Activated naive CD4-positive, alpha-beta T cell treated with anti-CD3 and anti-CD28 coated beads for 36 hours (primary cell): ENCODE measurements at regions not wholly inside any gene's neighbourhood (a gene's known extent, or its start where the extent isn't known, plus 50 kb on each side); places are given as distances from the start of the nearest gene placed in this dataset.
"Not testable (repeated sequence)": the region's sequence is repeated elsewhere in the genome, so short reads cannot be mapped to it uniquely, and the experiment has no call there.

ENCODE experiments used
- CTCF ChIA-PET: fragments of 350-600 bp; sonication (Branson Sonifier 250); formaldehyde crosslinking; loops from one replicate; lab custom pipeline; 2021; ENCODE audit warnings: antibody characterized with exemption; lab: Charles Lee
- DNase-seq: peaks from one replicate; pipeline ENCODE4 v3.0.0-alpha.2; 2020
- H3K27ac Mint-ChIP-seq: one replicate; pipeline ENCODE4 v1.8.0; 2021; ENCODE audit warnings: mild to moderate bottlenecking, mixed read lengths
- H3K27me3 Mint-ChIP-seq: one replicate; pipeline ENCODE4 v1.8.0; 2021; ENCODE audit warnings: low read depth, mixed read lengths
- H3K36me3 Mint-ChIP-seq: one replicate; pipeline ENCODE4 v1.8.0; 2021; ENCODE audit warnings: low read depth, mixed read lengths
- H3K4me1 Mint-ChIP-seq: one replicate; pipeline ENCODE4 v1.8.0; 2021; ENCODE audit warnings: low read depth, mixed read lengths
- H3K4me3 Mint-ChIP-seq: one replicate; pipeline ENCODE4 v1.8.0; 2021; ENCODE audit warnings: mild to moderate bottlenecking, moderate library complexity, mixed read lengths
- H3K9me3 Mint-ChIP-seq: one replicate; pipeline ENCODE4 v1.8.0; 2021; ENCODE audit warnings: mixed read lengths
- intact Hi-C: fragments of 100-400 bp; cut with micrococcal nuclease; formaldehyde crosslinking; loops from one replicate; pipeline ENCODE4 v1.15.1; 2023

DNA sequence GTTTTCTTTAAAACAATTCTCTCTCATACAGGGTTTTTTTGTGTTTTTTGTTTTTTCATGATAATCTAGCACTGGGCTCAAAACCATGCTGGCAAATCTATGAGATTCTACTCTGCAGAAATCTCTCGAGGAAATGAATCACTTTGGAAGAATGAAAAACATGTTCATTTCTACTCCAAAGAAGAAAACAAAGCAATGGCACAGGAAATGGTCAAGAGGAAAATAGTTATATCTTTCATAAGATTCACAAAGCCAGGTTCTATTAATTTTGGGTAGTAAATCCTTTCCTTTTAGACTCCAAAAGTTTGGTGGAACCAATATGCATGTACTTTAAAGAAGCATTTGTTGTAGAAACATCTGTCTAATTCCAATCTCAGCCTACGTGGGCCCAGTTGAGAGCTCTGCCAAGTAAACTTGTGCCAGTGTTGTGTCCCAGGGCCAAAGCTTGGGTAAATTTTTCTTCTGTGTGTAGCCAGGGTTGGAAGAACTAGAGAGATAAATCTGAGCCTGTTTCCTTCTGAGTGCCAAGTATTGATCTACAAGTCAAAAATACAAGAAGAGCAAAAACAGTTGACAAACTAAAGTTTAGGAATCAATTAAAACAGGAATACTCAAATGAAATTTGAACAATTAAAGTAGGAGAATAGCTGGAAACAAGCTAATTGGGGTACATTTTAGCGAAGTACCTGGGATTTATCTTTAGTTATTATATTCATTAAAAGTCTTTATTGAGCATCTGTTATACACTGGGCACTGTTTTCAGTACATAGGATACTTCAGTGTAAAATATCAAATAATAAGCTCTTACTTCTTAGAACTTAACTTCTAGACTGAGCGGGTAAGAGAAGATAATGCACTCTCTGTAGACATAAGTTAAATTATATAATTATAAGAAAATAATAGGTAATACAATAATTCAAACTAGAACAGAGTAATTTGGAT lies 657.5 kb upstream of the NECTIN3 start:
- intact Hi-C loops = no loop called here
- no peak for DNase-seq
- Mint-ChIP-seq H3K27me3 (peaks cover 5% of the 10 kb centered on the region), H3K9me3 (no peaks in the 10 kb centered on the region), H3K27ac (no peak overlapping the region), H3K4me3 (no peak overlapping the region), H3K36me3 (no peaks in the 10 kb centered on the region), H3K4me1 (no peaks in the 10 kb centered on the region)
- CTCF ChIA-PET = no interaction called here

DNA sequence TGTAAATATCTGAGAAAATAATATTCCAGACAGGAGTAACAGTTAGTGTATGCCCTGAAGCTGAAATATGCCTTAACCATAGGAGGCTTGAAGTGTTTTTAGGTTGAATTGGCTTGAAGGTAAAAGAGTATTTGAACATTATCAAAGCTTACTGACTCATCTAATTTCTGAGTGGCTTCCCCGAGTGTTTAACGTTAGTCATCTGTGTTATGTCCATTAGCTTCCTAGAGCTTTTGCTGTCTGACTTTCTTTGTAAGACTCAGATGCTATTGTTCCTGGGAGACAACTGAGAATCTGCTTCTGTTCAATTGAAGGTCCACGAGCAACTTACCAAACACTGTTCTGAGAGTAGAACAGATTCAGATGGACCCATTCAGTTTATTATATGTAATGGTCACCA lies 656.8 kb upstream of the NECTIN3 start:
- H3K36me3 Mint-ChIP-seq = no peaks in the 10 kb centered on the region
- intact Hi-C loops = no loop called here
- H3K27ac Mint-ChIP-seq = no peak overlapping the region
- DNase-seq = no peak
- CTCF ChIA-PET = no interaction called here
- H3K27me3 Mint-ChIP-seq = peaks cover 5% of the 10 kb centered on the region
- no peaks in the 10 kb centered on the region for H3K9me3 Mint-ChIP-seq
- no peaks in the 10 kb centered on the region for H3K4me1 Mint-ChIP-seq
- H3K4me3 Mint-ChIP-seq = no peak overlapping the region

DNA sequence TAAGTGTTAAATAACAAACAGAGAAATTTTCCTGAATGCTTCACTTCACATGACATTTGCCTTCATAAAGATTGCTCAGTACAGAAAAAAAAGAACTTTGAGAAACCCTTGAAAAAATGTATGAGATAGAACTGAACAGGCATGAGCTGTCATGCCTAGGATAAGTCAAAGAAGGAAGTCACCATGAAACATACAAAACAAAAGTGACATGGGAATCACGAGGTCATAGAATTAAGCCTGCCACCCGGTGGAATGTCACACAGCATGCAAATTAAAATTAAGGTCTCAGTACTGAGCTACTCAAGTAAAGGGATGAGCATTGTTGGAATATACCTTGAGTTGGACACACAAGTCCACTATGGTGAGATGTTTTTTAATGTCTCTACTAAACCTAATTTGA lies 652.5 kb upstream of the NECTIN3 start:
- intact Hi-C loops = no loop called here
- H3K36me3 Mint-ChIP-seq = no peaks in the 10 kb centered on the region
- H3K27ac Mint-ChIP-seq = no peak overlapping the region
- peak; percentile 4 for DNase-seq
- no peaks in the 10 kb centered on the region for H3K4me1 Mint-ChIP-seq
- peaks cover 4% of the 10 kb centered on the region for H3K27me3 Mint-ChIP-seq
- H3K4me3 Mint-ChIP-seq = no peak overlapping the region
- H3K9me3 Mint-ChIP-seq = no peaks in the 10 kb centered on the region
- CTCF ChIA-PET = interaction anchor here (0.7 kb wide), 1 partner anchor 397 kb away, joined by 3 read pairs; no protein-coding TSS in a partner anchor

DNA sequence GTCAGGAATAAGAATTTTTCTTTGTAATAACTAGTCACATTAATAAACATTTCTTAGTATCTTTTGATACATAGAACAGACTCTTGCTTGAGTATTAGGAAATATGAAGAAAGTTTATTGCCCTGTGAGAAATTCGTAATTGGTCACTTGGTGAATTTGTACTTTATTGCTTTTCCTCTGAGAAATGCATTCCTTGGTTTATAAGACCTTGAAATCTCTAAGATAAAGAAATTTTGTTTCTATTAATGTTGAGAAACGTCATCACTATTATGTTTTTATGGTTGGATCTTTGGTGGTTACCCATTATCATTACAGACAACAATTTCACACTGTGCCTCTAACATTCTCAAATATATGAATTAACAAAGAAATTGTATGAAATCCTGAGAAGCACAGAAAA lies 652.0 kb upstream of the NECTIN3 start:
- Mint-ChIP-seq H3K27ac (no peak overlapping the region), H3K36me3 (no peaks in the 10 kb centered on the region), H3K9me3 (no peaks in the 10 kb centered on the region), H3K4me1 (no peaks in the 10 kb centered on the region), H3K4me3 (no peak overlapping the region), H3K27me3 (peaks cover 2% of the 10 kb centered on the region)
- intact Hi-C loops = no loop called here
- DNase-seq = no peak
- CTCF ChIA-PET = no interaction called here

DNA sequence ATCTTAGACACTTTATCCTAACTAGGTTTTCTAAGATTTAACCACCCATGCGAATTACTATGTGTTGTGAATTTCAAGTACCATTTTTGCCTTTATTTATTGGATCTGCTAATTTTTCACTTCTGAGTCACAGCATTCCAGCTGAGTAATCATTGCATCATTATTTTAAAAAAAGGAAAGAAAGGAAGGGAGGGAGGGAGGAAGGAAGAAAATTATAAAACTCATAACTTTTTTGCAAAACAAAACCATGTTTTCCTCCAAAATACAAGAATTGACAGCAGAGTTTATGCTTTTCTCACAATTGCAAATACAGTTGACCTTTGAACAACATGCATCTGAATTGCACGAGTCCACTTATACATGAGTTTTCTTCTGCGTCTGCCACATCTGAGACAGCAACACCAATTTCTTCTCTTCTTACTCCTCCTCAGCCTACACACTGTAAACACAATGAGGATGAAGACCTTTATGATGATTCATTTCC lies 651.4 kb upstream of the NECTIN3 start:
- H3K4me3 Mint-ChIP-seq = no peak overlapping the region
- intact Hi-C loops = no loop called here
- CTCF ChIA-PET = no interaction called here
- no peaks in the 10 kb centered on the region for H3K9me3 Mint-ChIP-seq
- no peak for DNase-seq
- H3K27me3 Mint-ChIP-seq = peaks cover 1% of the 10 kb centered on the region
- no peaks in the 10 kb centered on the region for H3K4me1 Mint-ChIP-seq
- H3K36me3 Mint-ChIP-seq = no peaks in the 10 kb centered on the region
- H3K27ac Mint-ChIP-seq = no peak overlapping the region

DNA sequence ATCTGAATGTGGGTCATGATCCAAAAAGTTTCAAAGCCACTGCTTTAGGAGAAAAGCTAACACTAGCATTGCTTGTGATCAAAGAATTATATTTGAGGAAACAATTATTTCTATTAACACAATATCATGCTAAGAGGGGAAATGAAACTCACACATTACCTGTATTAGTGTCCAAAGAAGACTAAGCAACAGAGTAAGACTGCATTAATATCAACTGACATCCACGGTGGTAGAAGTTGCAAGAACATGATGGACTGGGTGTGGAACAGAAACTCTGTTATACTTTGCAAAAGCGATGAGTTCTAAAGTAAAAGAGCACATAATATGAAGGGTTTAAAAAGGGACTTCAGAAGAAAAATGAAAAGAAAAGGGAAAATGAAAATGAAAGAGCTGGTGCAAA lies 648.3 kb upstream of the NECTIN3 start:
- no peak overlapping the region for H3K4me3 Mint-ChIP-seq
- no peaks in the 10 kb centered on the region for H3K4me1 Mint-ChIP-seq
- H3K36me3 Mint-ChIP-seq = no peaks in the 10 kb centered on the region
- intact Hi-C loops = no loop called here
- no peak overlapping the region for H3K27ac Mint-ChIP-seq
- no peak for DNase-seq
- no peaks in the 10 kb centered on the region for H3K27me3 Mint-ChIP-seq
- H3K9me3 Mint-ChIP-seq = no peaks in the 10 kb centered on the region
- CTCF ChIA-PET = no interaction called here

DNA sequence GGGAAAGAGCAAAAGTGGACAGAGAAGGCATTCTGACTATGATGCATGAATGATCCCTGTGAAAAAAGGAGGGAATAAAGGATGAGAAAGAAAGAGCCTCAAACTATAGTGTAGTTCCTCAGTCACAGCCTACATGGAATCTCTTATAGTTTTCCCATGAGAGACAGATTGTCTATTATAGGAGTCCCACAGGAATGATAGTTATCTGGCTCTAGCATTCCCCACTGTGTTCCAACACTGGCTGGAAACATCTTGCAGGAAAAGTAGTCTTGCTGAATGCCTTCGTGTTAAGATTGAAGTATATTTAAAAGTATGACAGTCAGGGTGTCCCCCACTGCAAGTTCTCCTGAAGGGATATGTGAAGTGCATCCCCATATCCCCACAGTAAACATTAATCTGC lies 641.5 kb upstream of the NECTIN3 start:
- H3K27me3 Mint-ChIP-seq = peaks cover 3% of the 10 kb centered on the region
- no peak for DNase-seq
- intact Hi-C loops = no loop called here
- no peaks in the 10 kb centered on the region for H3K4me1 Mint-ChIP-seq
- no peaks in the 10 kb centered on the region for H3K36me3 Mint-ChIP-seq
- no peak overlapping the region for H3K4me3 Mint-ChIP-seq
- no peak overlapping the region for H3K27ac Mint-ChIP-seq
- CTCF ChIA-PET = no interaction called here
- no peaks in the 10 kb centered on the region for H3K9me3 Mint-ChIP-seq

DNA sequence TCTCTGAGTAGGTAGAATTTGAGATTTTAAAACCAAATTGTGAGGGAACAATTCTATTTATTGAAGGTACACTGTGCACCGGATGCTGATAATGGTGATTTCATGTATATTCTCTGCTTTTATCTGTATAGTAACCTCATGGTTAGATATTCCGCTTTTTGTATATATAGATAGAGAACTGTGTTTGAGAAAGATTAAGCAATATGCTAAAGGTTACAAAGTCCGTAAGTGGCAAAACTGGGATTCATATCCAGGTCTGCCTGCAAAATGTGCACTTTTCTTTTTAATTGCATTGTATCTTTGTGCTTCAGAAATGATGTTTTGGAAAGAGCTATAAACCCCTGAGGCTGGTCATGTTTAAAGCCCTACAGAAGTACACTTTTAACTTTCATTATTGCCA lies 635.4 kb upstream of the NECTIN3 start:
- Mint-ChIP-seq H3K27me3 (peaks cover 9% of the 10 kb centered on the region), H3K9me3 (no peaks in the 10 kb centered on the region), H3K4me3 (no peak overlapping the region), H3K4me1 (no peaks in the 10 kb centered on the region), H3K36me3 (no peaks in the 10 kb centered on the region), H3K27ac (no peak overlapping the region)
- CTCF ChIA-PET = no interaction called here
- DNase-seq = no peak
- intact Hi-C loops = no loop called here

DNA sequence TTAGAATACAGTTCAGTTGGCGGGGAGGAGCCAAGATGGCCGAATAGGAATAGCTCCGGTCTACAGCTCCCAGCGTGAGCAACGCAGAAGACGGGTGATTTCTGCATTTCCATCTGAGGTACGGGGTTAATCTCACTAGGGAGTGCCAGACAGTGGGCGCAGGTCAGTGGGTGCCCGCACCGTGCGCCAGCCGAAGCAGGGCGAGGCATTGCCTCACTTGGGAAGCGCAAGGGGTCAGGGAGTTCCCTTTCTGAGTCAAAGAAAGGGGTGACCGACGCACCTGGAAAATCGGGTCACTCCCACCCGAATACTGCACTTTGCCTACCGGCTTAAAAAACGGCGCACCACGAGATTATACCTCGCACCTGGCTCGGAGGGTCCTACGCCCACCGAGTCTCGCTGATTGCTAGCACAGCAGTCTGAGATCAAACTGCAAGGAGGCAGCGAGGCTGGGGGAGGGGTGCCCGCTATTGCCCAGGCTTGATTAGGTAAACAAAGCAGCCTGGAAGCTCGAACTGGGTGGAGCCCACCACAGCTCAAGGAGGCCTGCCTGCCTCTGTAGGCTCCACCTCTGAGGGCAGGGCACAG lies 631.5 kb upstream of the NECTIN3 start:
- not testable (repeated sequence) for H3K4me3 Mint-ChIP-seq

DNA sequence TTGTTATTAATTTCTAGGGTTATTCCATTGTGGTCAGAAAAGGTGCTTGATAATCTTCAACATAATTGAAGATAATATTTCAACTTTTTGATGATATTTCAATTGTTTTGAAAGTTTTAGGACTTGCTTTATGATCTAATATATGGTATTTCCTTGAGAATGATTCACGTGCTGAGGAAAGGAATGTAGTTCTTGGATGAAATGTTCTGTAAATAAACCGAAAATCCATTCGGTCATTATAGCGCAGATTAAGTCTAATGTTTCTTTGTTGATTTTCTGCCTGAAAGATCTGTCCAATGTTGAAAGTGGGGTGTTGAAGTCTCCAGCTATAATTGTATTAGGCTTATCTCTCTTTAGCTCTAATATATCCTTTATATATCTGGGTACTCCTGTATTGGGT lies 617.5 kb upstream of the NECTIN3 start:
- Mint-ChIP-seq H3K27me3 (peaks cover 2% of the 10 kb centered on the region), H3K36me3 (no peaks in the 10 kb centered on the region), H3K4me1 (no peaks in the 10 kb centered on the region), H3K9me3 (peaks cover 4% of the 10 kb centered on the region), H3K4me3 (no peak overlapping the region), H3K27ac (no peak overlapping the region)
- CTCF ChIA-PET = no interaction called here
- intact Hi-C loops = no loop called here
- DNase-seq = no peak

More for the DNA sequence above, 631.5 kb upstream of the NECTIN3 start:
- CTCF ChIA-PET, H3K36me3 Mint-ChIP-seq, DNase-seq, H3K27ac Mint-ChIP-seq, H3K4me1 Mint-ChIP-seq, intact Hi-C loops, H3K9me3 Mint-ChIP-seq, H3K27me3 Mint-ChIP-seq: not testable (repeated sequence)

DNA sequence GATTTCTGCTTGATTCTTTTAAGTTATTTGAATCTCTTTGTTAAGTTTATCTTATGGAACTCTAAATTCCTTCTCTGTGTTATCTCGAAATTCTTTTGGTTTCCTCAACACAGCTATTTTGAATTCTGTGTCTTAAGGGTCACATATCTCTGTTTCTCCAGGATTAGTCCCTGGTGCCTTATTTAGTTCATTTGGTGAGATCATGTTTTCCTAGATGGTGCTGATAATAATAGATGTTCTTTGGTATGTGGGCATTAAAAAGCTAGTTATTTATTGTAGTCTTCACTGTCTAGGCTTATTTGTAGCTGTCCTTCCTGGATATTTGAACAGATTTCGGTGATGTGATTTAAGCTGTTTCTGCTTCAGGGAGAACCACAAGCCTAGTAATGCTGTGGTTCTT lies 615.6 kb upstream of the NECTIN3 start:
- Mint-ChIP-seq H3K4me3 (no peak overlapping the region), H3K36me3 (no peaks in the 10 kb centered on the region), H3K9me3 (peaks cover 4% of the 10 kb centered on the region), H3K4me1 (no peaks in the 10 kb centered on the region), H3K27me3 (peaks cover 2% of the 10 kb centered on the region), H3K27ac (no peak overlapping the region)
- CTCF ChIA-PET = no interaction called here
- no peak for DNase-seq
- intact Hi-C loops = no loop called here

DNA sequence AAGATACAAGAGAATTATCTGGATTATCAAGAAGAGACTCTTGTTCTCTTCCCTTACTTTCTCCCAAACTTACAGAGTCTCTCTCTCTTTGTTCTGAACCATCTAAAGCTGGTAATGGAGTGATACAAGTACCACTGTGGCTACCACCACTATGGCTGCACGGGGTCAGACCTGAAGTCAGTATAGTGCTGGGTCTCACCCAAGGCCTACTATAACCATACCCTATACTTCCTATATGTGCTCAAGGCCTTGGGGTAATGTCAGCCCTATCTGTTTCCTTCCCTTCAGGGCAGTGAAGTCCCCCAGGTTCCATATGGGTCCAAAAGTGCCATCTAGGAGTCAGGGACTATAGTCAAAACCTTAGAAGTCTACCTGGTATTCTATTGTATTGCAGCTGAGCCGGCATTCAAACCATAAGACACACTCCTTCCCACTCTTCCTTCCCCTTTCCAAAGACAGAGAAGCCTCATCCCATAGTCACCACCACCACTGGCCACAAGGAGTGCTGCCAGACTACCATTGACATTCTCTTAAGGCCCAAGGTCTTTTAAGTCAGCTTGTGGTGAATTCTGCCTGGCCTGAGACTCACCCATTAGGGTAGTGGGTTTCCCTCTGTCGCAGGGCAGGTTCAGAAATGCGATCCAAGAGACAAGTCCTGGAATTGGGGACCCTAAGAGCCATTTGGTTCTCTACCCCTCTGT lies 615.0 kb upstream of the NECTIN3 start:
- Mint-ChIP-seq H3K4me1 (no peaks in the 10 kb centered on the region), H3K36me3 (no peaks in the 10 kb centered on the region), H3K27me3 (peaks cover 2% of the 10 kb centered on the region), H3K27ac (no peak overlapping the region), H3K9me3 (peaks cover 4% of the 10 kb centered on the region), H3K4me3 (no peak overlapping the region)
- no peak for DNase-seq
- CTCF ChIA-PET = no interaction called here
- intact Hi-C loops = no loop called here
